C4-2B (cell line): ENCODE measurements at regions not wholly inside any gene's neighbourhood (a gene's known extent, or its start where the extent isn't known, plus 50 kb on each side); places are given as distances from the start of the nearest gene placed in this dataset.

ENCODE experiments used
- ZFX ChIP-seq: fragments of 450-650 bp; IDR thresholded peaks from 2 replicates; pipeline ENCODE4 v1.6.1; 2017
- TF ChIP-seq, protein P1 (sequence below): fragments of 450-650 bp; conservative IDR thresholded peaks from 2 replicates; pipeline ENCODE4 v1.5.1; 2017; ENCODE audit warnings: mild to moderate bottlenecking

DNA sequence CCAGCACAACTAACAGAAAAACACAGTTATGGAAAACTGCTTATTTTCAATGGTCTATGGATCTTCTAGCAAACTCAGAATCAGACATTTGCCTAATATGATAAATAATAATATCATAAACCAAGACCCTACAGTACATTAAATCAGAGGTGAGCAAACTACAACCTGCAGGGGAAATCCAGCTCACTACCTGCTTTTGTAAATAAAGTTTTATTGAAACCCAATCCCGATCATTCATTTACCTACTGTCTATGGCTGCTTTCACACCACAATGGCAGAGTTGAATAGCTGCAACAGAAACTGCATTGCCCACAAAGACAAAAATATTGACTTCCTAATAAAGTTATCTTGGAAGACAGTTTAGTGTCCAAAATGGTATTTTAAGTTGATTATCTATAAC lies 108.5 kb downstream of the ELAPOR2 start:
- TF ChIP-seq, protein P1, sequence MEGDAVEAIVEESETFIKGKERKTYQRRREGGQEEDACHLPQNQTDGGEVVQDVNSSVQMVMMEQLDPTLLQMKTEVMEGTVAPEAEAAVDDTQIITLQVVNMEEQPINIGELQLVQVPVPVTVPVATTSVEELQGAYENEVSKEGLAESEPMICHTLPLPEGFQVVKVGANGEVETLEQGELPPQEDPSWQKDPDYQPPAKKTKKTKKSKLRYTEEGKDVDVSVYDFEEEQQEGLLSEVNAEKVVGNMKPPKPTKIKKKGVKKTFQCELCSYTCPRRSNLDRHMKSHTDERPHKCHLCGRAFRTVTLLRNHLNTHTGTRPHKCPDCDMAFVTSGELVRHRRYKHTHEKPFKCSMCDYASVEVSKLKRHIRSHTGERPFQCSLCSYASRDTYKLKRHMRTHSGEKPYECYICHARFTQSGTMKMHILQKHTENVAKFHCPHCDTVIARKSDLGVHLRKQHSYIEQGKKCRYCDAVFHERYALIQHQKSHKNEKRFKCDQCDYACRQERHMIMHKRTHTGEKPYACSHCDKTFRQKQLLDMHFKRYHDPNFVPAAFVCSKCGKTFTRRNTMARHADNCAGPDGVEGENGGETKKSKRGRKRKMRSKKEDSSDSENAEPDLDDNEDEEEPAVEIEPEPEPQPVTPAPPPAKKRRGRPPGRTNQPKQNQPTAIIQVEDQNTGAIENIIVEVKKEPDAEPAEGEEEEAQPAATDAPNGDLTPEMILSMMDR: no peak
- no peak for TF ChIP-seq ZFX
